Colonic mucosa (tissue), 4 donors: ENCODE measurements at regions not wholly inside any gene's neighbourhood (a gene's known extent, or its start where the extent isn't known, plus 50 kb on each side); places are given as distances from the start of the nearest gene placed in this dataset.

Experiments
- DNase-seq: peaks from one replicate; pipeline ENCODE4 v3.0.0-alpha.2; 2020
- H3K27ac ChIP-seq: fragments of 200-600 bp; one replicate; pipeline ENCODE4 v1.8.0; 2021
- H3K27me3 ChIP-seq: fragments of 200-600 bp; one replicate; pipeline ENCODE4 v1.8.0; 2021
- H3K36me3 ChIP-seq: fragments of 200-600 bp; one replicate; pipeline ENCODE4 v1.8.0; 2021
- H3K4me1 ChIP-seq: fragments of 200-600 bp; one replicate; pipeline ENCODE4 v1.8.0; 2021; ENCODE audit warnings: mild to moderate bottlenecking
- H3K4me3 ChIP-seq: fragments of 200-600 bp; one replicate; pipeline ENCODE4 v1.8.0; 2021
- H3K9ac ChIP-seq, 2 donors: one replicate each; pipeline ENCODE4 v1.7.0; 2013; ENCODE audit warnings: control low read depth in 2 of 2, low read depth in 2 of 2, low read length in 2 of 2
- H3K9me3 ChIP-seq: fragments of 200-600 bp; one replicate; pipeline ENCODE4 v1.8.0; 2021
- CTCF ChIP-seq: fragments of 200-600 bp; IDR thresholded peaks from one replicate; pipeline ENCODE4 v1.8.0; 2022; ENCODE audit warnings: antibody characterized with exemption, mild to moderate bottlenecking
- intact Hi-C: fragments of 100-400 bp; cut with DNase I; formaldehyde crosslinking; loops from one replicate; pipeline ENCODE4 v1.14.1; 2022
- donor health status: healthy.
- donor health status: DM: no; HTN: no; CAD: no.
- donor health status: DM: no; HTN: no; CAD: no.

- no peak overlapping the region for H3K4me3 ChIP-seq
- no peak overlapping the region for H3K27ac ChIP-seq
- no peak for DNase-seq
- no peaks in the 10 kb centered on the region for H3K9me3 ChIP-seq
- no peak for TF ChIP-seq CTCF
- H3K36me3 ChIP-seq = no peaks in the 10 kb centered on the region
- intact Hi-C loops = no loop called here
- no peak overlapping the region for H3K9ac ChIP-seq
- H3K27me3 ChIP-seq = no peaks in the 10 kb centered on the region
- H3K4me1 ChIP-seq = no peaks in the 10 kb centered on the region
Observed at GRCh38 chr10:14450041-14450491, 119.3 kb upstream of the FRMD4A start.

- Histone ChIP-seq H3K9ac (no peak overlapping the region), H3K9me3 (no peaks in the 10 kb centered on the region), H3K4me3 (no peak overlapping the region), H3K27ac (no peak overlapping the region), H3K36me3 (no peaks in the 10 kb centered on the region), H3K4me1 (no peaks in the 10 kb centered on the region), H3K27me3 (no peaks in the 10 kb centered on the region)
- intact Hi-C loops = no loop called here
- no peak for TF ChIP-seq CTCF
- DNase-seq = no peak
Observed at GRCh38 chr10:14449293-14449815, 118.6 kb upstream of the FRMD4A start.

GRCh38 chr10:14448197-14448990, 117.7 kb upstream of the FRMD4A start:
- no peak overlapping the region for H3K4me3 ChIP-seq
- H3K9me3 ChIP-seq = no peaks in the 10 kb centered on the region
- TF ChIP-seq CTCF = no peak
- intact Hi-C loops = no loop called here
- H3K9ac ChIP-seq = no peak overlapping the region
- DNase-seq = no peak
- no peaks in the 10 kb centered on the region for H3K27me3 ChIP-seq
- H3K36me3 ChIP-seq = no peaks in the 10 kb centered on the region
- no peak overlapping the region for H3K27ac ChIP-seq
- no peaks in the 10 kb centered on the region for H3K4me1 ChIP-seq

GRCh38 chr10:14447094-14447839, 116.5 kb upstream of the FRMD4A start:
- Histone ChIP-seq H3K36me3 (no peaks in the 10 kb centered on the region), H3K9ac (no peak overlapping the region), H3K27me3 (no peaks in the 10 kb centered on the region), H3K27ac (no peak overlapping the region), H3K4me1 (no peaks in the 10 kb centered on the region), H3K4me3 (no peak overlapping the region), H3K9me3 (no peaks in the 10 kb centered on the region)
- no peak for DNase-seq
- intact Hi-C loops = no loop called here
- no peak for TF ChIP-seq CTCF

- Histone ChIP-seq H3K27me3 (no peaks in the 10 kb centered on the region), H3K9ac (no peak overlapping the region), H3K9me3 (no peaks in the 10 kb centered on the region), H3K4me3 (no peak overlapping the region), H3K27ac (no peak overlapping the region), H3K36me3 (no peaks in the 10 kb centered on the region), H3K4me1 (no peaks in the 10 kb centered on the region)
- TF ChIP-seq CTCF = no peak
- intact Hi-C loops = no loop called here
- no peak for DNase-seq
Observed at GRCh38 chr10:14439451-14440259, 108.9 kb upstream of the FRMD4A start.
